ENCODE measurements at regions not wholly inside any gene's neighbourhood (a gene's known extent, or its start where the extent isn't known, plus 50 kb on each side); places are given as distances from the start of the nearest gene placed in this dataset.
"Not testable (repeated sequence)": the region's sequence is repeated elsewhere in the genome, so short reads cannot be mapped to it uniquely, and the experiment has no call there.

DNA sequence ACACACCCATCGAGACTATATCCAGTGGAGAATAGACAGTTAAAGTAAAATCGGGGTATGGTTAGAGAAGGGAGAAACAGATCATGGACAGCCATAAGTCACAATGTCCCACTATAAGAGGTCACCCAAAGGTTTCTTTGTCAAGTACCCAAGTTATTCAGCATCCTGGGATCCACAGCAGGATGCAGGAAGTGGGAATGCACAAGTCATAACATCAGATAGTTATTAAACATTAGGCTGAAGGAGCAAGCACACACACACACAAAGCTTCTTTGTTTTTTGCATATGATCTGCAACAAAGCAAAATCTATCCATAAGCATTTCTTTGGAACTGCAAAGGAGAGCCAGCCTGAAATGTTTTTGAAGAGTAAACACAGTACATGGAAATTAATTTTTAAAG, 111.6 kb downstream of the NOC3L start:
- Histone ChIP-seq H3K4me3 (no peak overlapping the region), H3K27ac (no peak overlapping the region)
- TF ChIP-seq, protein P1, sequence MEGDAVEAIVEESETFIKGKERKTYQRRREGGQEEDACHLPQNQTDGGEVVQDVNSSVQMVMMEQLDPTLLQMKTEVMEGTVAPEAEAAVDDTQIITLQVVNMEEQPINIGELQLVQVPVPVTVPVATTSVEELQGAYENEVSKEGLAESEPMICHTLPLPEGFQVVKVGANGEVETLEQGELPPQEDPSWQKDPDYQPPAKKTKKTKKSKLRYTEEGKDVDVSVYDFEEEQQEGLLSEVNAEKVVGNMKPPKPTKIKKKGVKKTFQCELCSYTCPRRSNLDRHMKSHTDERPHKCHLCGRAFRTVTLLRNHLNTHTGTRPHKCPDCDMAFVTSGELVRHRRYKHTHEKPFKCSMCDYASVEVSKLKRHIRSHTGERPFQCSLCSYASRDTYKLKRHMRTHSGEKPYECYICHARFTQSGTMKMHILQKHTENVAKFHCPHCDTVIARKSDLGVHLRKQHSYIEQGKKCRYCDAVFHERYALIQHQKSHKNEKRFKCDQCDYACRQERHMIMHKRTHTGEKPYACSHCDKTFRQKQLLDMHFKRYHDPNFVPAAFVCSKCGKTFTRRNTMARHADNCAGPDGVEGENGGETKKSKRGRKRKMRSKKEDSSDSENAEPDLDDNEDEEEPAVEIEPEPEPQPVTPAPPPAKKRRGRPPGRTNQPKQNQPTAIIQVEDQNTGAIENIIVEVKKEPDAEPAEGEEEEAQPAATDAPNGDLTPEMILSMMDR (IDR thresholded peaks at IDR 0.05): no peak
- DNase-seq (ENCODE audit: low spot score): no peak

DNA sequence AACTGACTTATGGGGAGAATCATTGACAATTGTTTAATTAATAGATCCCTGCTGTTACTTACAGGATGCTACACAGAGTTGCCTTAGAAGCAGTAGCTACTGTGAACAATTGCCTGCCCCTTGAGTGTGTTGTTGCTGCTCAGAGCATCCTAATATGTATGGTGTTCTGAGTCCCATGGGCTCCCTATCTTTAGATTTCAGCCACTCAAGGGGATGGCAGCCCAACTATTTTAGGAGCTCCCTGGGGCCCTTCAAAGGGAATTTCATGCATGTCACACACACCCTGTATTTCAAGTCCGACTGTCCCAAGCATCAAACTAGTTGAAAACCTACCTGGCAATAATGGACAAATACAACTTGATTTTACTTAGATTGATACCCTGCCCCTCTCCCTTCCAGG, 111.2 kb downstream of the NOC3L start:
- no peak overlapping the region for H3K27ac ChIP-seq
- TF ChIP-seq, protein P1 (IDR thresholded peaks at IDR 0.05): no peak
- no peak overlapping the region for H3K4me3 ChIP-seq
- DNase-seq (ENCODE audit: low spot score): no peak

DNA sequence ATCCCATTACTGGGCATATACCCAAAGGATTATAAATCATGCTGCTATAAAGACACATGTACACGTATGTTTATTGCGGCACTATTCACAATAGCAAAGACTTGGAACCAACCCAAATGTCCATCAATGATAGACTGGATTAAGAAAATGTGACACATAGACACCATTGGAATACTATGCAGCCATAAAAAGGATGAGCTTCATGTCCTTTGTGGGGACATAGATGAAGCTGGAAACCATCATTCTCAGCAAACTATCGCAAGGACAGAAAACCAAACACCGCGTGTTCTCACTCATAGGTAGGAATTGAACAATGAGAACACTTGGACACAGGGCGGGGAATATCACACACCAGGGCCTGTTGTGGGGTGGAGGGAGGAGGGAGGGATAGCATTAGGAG, 105.3 kb downstream of the NOC3L start:
- H3K27ac ChIP-seq; DNase-seq (ENCODE audit: low spot score); H3K4me3 ChIP-seq: not testable (repeated sequence)

DNA sequence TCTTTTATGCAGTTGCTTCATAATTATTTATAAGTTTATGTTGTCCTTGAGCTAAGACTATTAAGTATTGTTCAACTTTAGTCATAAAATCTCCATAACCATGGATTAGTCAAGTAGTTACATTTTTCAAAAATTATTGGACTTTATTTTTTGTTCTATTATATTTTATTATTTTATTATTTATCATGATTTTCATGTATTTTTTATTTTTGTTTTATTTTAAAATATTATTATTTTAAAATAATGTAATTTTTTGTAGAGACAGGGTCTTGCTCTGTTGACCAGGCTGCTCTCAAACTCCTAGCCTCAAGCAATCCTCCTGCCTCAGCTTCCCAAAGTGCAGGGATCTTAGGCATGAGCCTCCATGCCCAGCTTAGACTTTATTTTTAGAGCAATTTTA, 102.3 kb downstream of the NOC3L start:
- Histone ChIP-seq H3K4me3 (no peak overlapping the region), H3K27ac (no peak overlapping the region)
- TF ChIP-seq, protein P1 (IDR thresholded peaks at IDR 0.05): no peak
- no peak for DNase-seq (ENCODE audit: low spot score)

DNA sequence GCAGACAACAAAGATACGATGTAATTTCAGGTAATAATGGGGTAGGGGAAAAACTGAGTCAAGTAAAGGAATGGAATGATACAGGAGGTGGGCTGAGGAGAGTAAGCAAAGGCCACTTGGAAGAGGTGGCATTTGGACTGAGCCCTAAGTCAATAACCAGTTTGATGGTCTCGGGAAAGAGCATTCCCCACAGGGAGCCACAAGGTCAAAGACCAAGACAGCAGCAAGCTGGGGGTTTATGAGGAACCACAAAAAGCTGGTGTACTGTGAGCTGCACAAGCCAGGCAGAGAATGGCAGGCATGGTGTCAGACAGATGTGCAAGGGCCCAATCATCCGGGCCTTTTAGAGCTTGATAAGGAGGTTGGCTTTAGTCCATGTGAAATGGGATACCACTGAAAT, 98.7 kb downstream of the NOC3L start:
- Histone ChIP-seq H3K4me3 (no peak overlapping the region), H3K27ac (no peak overlapping the region)
- TF ChIP-seq, protein P1 (IDR thresholded peaks at IDR 0.05): no peak
- DNase-seq (ENCODE audit: low spot score): no peak

DNA sequence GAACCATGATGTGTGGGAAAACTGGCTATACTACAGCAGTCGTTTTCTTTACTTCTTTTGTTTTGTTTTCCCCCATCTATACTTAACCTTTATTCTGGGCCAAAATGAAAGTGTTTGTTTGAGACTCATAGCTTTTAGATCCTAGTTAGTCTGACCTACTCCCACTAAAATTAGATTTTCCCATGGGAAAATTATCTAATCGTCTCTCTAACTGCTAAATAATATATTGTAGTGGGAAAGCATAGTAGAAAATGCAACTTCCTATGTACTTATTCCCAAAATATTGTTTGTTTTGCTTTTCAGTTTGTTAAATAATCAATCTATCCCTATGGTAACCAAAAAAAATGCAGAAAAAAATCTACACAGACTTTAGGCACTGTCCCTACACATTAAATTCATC, 96.6 kb downstream of the NOC3L start:
- TF ChIP-seq, protein P1 (IDR thresholded peaks at IDR 0.05): no peak
- no peak for DNase-seq (ENCODE audit: low spot score)
- Histone ChIP-seq H3K27ac (no peak overlapping the region), H3K4me3 (no peak overlapping the region)

DNA sequence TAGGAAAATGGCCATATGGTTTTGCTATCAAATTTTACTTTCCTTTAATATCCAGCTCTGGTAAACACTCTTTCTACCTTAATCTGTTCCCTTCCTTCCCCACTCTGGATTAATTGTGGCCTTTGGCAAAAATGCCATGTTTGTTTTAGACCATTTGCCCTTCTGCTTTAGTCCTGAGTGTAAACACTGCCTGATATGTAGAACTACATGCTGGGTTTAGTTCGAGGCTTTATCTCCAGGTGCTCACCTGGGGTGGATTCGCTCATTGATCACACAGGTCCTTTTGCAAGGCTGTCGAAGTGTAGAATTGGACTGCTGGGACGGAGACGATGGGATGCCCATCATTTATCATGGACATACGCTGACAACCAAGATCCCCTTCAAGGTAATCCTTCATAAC, 94.1 kb downstream of the NOC3L start:
- no peak overlapping the region for H3K4me3 ChIP-seq
- TF ChIP-seq, protein P1 (IDR thresholded peaks at IDR 0.05): no peak
- DNase-seq (ENCODE audit: low spot score): no peak
- no peak overlapping the region for H3K27ac ChIP-seq

Data from coronary artery (tissue), 2 donors.